Smooth muscle cell (in vitro differentiated cells): ENCODE measurements at regions not wholly inside any gene's neighbourhood (a gene's known extent, or its start where the extent isn't known, plus 50 kb on each side); places are given as distances from the start of the nearest gene placed in this dataset.

Experiments used
- DNase-seq: peaks from one replicate; lab custom pipeline; 2025; ENCODE audit not compliant: unreplicated experiment; lab: John Stamatoyannopoulos, UW
- H2AFZ ChIP-seq: fragments of 200-600 bp; sonication (generic); 2 replicates; pipeline ENCODE4 v1.6.0; 2016; ENCODE audit warnings: antibody characterized with exemption, low read depth, mild to moderate bottlenecking
- H3F3A ChIP-seq: fragments of 200-600 bp; sonication (generic); 2 replicates; pipeline ENCODE4 v1.6.0; 2017; ENCODE audit warnings: antibody characterized with exemption, low read depth
- H3K27ac ChIP-seq: fragments of 200-600 bp; sonication (generic); 2 replicates; pipeline ENCODE4 v1.5.1; 2016; ENCODE audit warnings: low read depth, mild to moderate bottlenecking
- H3K27me3 ChIP-seq: fragments of 200-600 bp; sonication (generic); 2 replicates; pipeline ENCODE4 v1.6.1; 2016; ENCODE audit warnings: low read depth, mild to moderate bottlenecking
- H3K36me3 ChIP-seq: fragments of 200-600 bp; sonication (generic); 2 replicates; pipeline ENCODE4 v1.5.1; 2016; ENCODE audit warnings: low read depth
- H3K4me1 ChIP-seq: fragments of 200-600 bp; sonication (generic); 2 replicates; pipeline ENCODE4 v1.5.1; 2016; ENCODE audit warnings: low read depth
- H3K4me2 ChIP-seq: fragments of 200-600 bp; sonication (generic); 2 replicates; pipeline ENCODE4 v1.6.0; 2016; ENCODE audit warnings: mild to moderate bottlenecking
- H3K4me3 ChIP-seq: fragments of 200-600 bp; sonication (generic); 2 replicates; pipeline ENCODE4 v1.5.1; 2016; ENCODE audit warnings: mild to moderate bottlenecking
- H3K79me2 ChIP-seq: fragments of 200-600 bp; sonication (generic); 2 replicates; pipeline ENCODE4 v1.6.0; 2016; ENCODE audit warnings: low read depth, mild to moderate bottlenecking
- H3K9ac ChIP-seq: fragments of 200-600 bp; sonication (generic); 2 replicates; pipeline ENCODE4 v1.6.0; 2016; ENCODE audit warnings: low read depth
- H3K9me3 ChIP-seq: fragments of 200-600 bp; sonication (generic); replicated peaks from 2 replicates; pipeline ENCODE4 v1.5.1; 2016; ENCODE audit warnings: low read depth
- H4K20me1 ChIP-seq: fragments of 200-600 bp; sonication (generic); 2 replicates; pipeline ENCODE4 v1.6.0; 2016; ENCODE audit warnings: low read depth
- CTCF ChIP-seq: fragments of 200-600 bp; sonication (generic); IDR thresholded peaks from 2 replicates; pipeline ENCODE4 v1.5.1; 2017; ENCODE audit warnings: borderline replicate concordance, mild to moderate bottlenecking, antibody characterized with exemption; ENCODE audit not compliant: insufficient read depth, poor library complexity, severe bottlenecking
- WGBS: methylation state at CpG from one replicate; pipeline ENCODE4 v1.1.7; 2016; ENCODE audit warnings: low lambda C conversion rate; 5-methylcytosine and 5-hydroxymethylcytosine counted together

- Histone ChIP-seq H3K4me1 (no peaks in the 10 kb centered on the region), H4K20me1 (no peaks in the 10 kb centered on the region), H2AFZ (no peak overlapping the region), H3K9ac (no peak overlapping the region), H3K27me3 (no peaks in the 10 kb centered on the region), H3K79me2 (no peaks in the 10 kb centered on the region), H3K27ac (no peak overlapping the region), H3K36me3 (no peaks in the 10 kb centered on the region), H3F3A (no peaks in the 10 kb centered on the region), H3K9me3 (no peaks in the 10 kb centered on the region), H3K4me3 (no peak overlapping the region), H3K4me2 (no peak overlapping the region)
- DNase-seq: no peak
- WGBS: 91% methylated on average over 1 of the region's 1 CpG
- no peak for TF ChIP-seq CTCF
Measured at GRCh38 chr2:57429831-57430230, 616.8 kb upstream of the VRK2 start.

- no peak overlapping the region for H3K27ac ChIP-seq
- H3K27me3 ChIP-seq: no peaks in the 10 kb centered on the region
- H3K9me3 ChIP-seq: no peaks in the 10 kb centered on the region
- no peaks in the 10 kb centered on the region for H3K79me2 ChIP-seq
- no peak overlapping the region for H3K4me2 ChIP-seq
- H3F3A ChIP-seq: no peaks in the 10 kb centered on the region
- no peak for DNase-seq
- no peaks in the 10 kb centered on the region for H3K4me1 ChIP-seq
- TF ChIP-seq CTCF: no peak
- no peak overlapping the region for H3K4me3 ChIP-seq
- H3K9ac ChIP-seq: no peak overlapping the region
- H2AFZ ChIP-seq: no peak overlapping the region
- 70% methylated on average over 1 of the region's 1 CpG for WGBS
- H3K36me3 ChIP-seq: no peaks in the 10 kb centered on the region
- no peaks in the 10 kb centered on the region for H4K20me1 ChIP-seq
Measured at GRCh38 chr2:57432528-57432927, 614.1 kb upstream of the VRK2 start.

GRCh38 chr2:57434441-57434840 is 612.2 kb upstream of the VRK2 start:
- H3K27ac ChIP-seq: peak overlapping the region; percentile 17
- no peaks in the 10 kb centered on the region for H3K27me3 ChIP-seq
- no peaks in the 10 kb centered on the region for H3F3A ChIP-seq
- TF ChIP-seq CTCF: no peak
- H3K4me3 ChIP-seq: no peak overlapping the region
- no peaks in the 10 kb centered on the region for H3K36me3 ChIP-seq
- 89% methylated on average over 2 of the region's 2 CpGs for WGBS
- H4K20me1 ChIP-seq: no peaks in the 10 kb centered on the region
- no peaks in the 10 kb centered on the region for H3K9me3 ChIP-seq
- DNase-seq: no peak
- no peak overlapping the region for H3K9ac ChIP-seq
- no peak overlapping the region for H3K4me2 ChIP-seq
- no peak overlapping the region for H2AFZ ChIP-seq
- no peaks in the 10 kb centered on the region for H3K4me1 ChIP-seq
- H3K79me2 ChIP-seq: no peaks in the 10 kb centered on the region

GRCh38 chr2:57434972-57435371 is 611.6 kb upstream of the VRK2 start:
- Histone ChIP-seq H3K9ac (no peak overlapping the region), H3K4me1 (no peaks in the 10 kb centered on the region), H3K36me3 (no peaks in the 10 kb centered on the region), H3F3A (no peaks in the 10 kb centered on the region), H3K27ac (peak overlapping the region; percentile 17), H3K4me3 (no peak overlapping the region), H3K79me2 (no peaks in the 10 kb centered on the region), H2AFZ (no peak overlapping the region), H3K27me3 (no peaks in the 10 kb centered on the region), H4K20me1 (no peaks in the 10 kb centered on the region), H3K4me2 (no peak overlapping the region), H3K9me3 (no peaks in the 10 kb centered on the region)
- no peak for TF ChIP-seq CTCF
- 74% methylated on average over 1 of the region's 1 CpG for WGBS
- no peak for DNase-seq
